Astrocyte (in vitro differentiated cells and primary cell): ENCODE measurements at regions not wholly inside any gene's neighbourhood (a gene's known extent, or its start where the extent isn't known, plus 50 kb on each side); places are given as distances from the start of the nearest gene placed in this dataset.

Experiments
- DNase-seq: peaks from one replicate; pipeline ENCODE4 v3.0.0-alpha.2; 2010; ENCODE audit warnings: low read depth
- FAIRE-seq: peaks from 2 replicates; lab custom pipeline; 2011; peaks lifted over from hg19 to GRCh38; lab: Jason Lieb, UNC
- H2AFZ ChIP-seq: 2 replicates; pipeline ENCODE4 v1.6.0; 2012; ENCODE audit warnings: low read depth, low read length, inconsistent platforms
- H3K27ac ChIP-seq: 2 replicates; pipeline ENCODE4 v1.5.1; 2011; ENCODE audit warnings: low read depth, low read length, inconsistent platforms
- H3K27me3 ChIP-seq: 2 replicates; pipeline ENCODE4 v1.6.0; 2011; ENCODE audit warnings: low read length, inconsistent platforms; ENCODE audit not compliant: insufficient read depth
- H3K36me3 ChIP-seq: 2 replicates; pipeline ENCODE4 v1.5.1; 2011; ENCODE audit warnings: low read length, inconsistent platforms; ENCODE audit not compliant: insufficient read depth
- H3K4me1 ChIP-seq: 2 replicates; pipeline ENCODE4 v1.5.1; 2011; ENCODE audit warnings: low read length, inconsistent platforms; ENCODE audit not compliant: insufficient read depth
- H3K4me2 ChIP-seq: 2 replicates; pipeline ENCODE4 v1.6.0; 2012; ENCODE audit warnings: low read length, inconsistent platforms
- H3K4me3 ChIP-seq: 2 replicates; pipeline ENCODE4 v1.5.1; 2011; ENCODE audit warnings: low read depth, mild to moderate bottlenecking, low read length, inconsistent platforms; ENCODE audit not compliant: insufficient read depth
- H3K79me2 ChIP-seq: 2 replicates; pipeline ENCODE4 v1.6.0; 2012; ENCODE audit warnings: mild to moderate bottlenecking, low read length, inconsistent platforms; ENCODE audit not compliant: insufficient read depth
- H3K9ac ChIP-seq: 2 replicates; pipeline ENCODE4 v1.6.0; 2012; ENCODE audit warnings: mild to moderate bottlenecking, low read length, inconsistent platforms
- H3K9me3 ChIP-seq: 2 replicates; pipeline ENCODE4 v1.5.1; 2012; ENCODE audit warnings: low read depth, mild to moderate bottlenecking, low read length, inconsistent platforms; ENCODE audit not compliant: insufficient read depth
- H4K20me1 ChIP-seq: 2 replicates; pipeline ENCODE4 v1.6.0; 2012; ENCODE audit warnings: low read length, inconsistent platforms; ENCODE audit not compliant: insufficient read depth
- H3K27ac Mint-ChIP-seq: one replicate; pipeline ENCODE4 v1.8.0; 2021; ENCODE audit warnings: mild to moderate bottlenecking, mixed read lengths; ENCODE audit not compliant: unreplicated experiment
- H3K27me3 Mint-ChIP-seq: one replicate; pipeline ENCODE4 v1.8.0; 2021; ENCODE audit warnings: low read depth, mixed read lengths; ENCODE audit not compliant: unreplicated experiment
- H3K36me3 Mint-ChIP-seq: one replicate; pipeline ENCODE4 v1.8.0; 2021; ENCODE audit warnings: low read depth, mixed read lengths; ENCODE audit not compliant: unreplicated experiment
- H3K4me1 Mint-ChIP-seq: one replicate; pipeline ENCODE4 v1.8.0; 2021; ENCODE audit warnings: low read depth, mixed read lengths; ENCODE audit not compliant: unreplicated experiment
- H3K4me3 Mint-ChIP-seq: one replicate; pipeline ENCODE4 v1.8.0; 2021; ENCODE audit warnings: mild to moderate bottlenecking, moderate library complexity, mixed read lengths; ENCODE audit not compliant: unreplicated experiment
- H3K9me3 Mint-ChIP-seq: one replicate; pipeline ENCODE4 v1.8.0; 2021; ENCODE audit warnings: mild to moderate bottlenecking, mixed read lengths; ENCODE audit not compliant: unreplicated experiment
- EZH2 ChIP-seq: IDR thresholded peaks from 2 replicates; pipeline ENCODE4 v1.6.1; 2012; ENCODE audit warnings: mild to moderate bottlenecking, low read length, inconsistent platforms; ENCODE audit not compliant: insufficient read depth
- TF ChIP-seq, protein P1 (sequence below): IDR thresholded peaks from 2 replicates; pipeline ENCODE4 v1.5.1; 2011; ENCODE audit warnings: low read depth, mild to moderate bottlenecking, inconsistent platforms, low read length, moderate library complexity; ENCODE audit not compliant: insufficient read depth

DNA sequence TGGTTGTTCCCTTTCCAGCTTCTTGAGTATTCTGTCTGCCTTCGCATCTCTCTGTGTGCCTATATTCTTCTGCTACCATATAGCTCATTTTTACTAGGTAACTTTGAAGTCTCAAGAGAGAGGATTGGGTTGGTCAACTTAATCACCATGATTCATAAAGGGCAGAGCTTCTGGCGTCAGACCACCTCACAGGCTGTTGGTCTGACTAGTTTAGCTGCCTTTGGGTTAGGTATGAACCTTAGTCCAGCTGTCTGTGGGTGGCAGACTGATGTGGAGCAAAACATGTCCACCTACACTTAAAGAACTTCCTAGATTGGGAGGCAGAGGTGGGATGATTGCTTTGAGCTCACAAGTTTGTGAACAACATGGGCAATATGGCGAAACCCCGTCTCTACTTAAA, 192.2 kb upstream of the SGK1 start:
- TF ChIP-seq EZH2: no peak
- TF ChIP-seq, protein P1, sequence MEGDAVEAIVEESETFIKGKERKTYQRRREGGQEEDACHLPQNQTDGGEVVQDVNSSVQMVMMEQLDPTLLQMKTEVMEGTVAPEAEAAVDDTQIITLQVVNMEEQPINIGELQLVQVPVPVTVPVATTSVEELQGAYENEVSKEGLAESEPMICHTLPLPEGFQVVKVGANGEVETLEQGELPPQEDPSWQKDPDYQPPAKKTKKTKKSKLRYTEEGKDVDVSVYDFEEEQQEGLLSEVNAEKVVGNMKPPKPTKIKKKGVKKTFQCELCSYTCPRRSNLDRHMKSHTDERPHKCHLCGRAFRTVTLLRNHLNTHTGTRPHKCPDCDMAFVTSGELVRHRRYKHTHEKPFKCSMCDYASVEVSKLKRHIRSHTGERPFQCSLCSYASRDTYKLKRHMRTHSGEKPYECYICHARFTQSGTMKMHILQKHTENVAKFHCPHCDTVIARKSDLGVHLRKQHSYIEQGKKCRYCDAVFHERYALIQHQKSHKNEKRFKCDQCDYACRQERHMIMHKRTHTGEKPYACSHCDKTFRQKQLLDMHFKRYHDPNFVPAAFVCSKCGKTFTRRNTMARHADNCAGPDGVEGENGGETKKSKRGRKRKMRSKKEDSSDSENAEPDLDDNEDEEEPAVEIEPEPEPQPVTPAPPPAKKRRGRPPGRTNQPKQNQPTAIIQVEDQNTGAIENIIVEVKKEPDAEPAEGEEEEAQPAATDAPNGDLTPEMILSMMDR: no peak
- Histone ChIP-seq H3K9ac (no peak overlapping the region), H3K4me1 (peaks cover 6% of the 10 kb centered on the region), H4K20me1 (no peaks in the 10 kb centered on the region), H3K4me2 (no peak overlapping the region), H2AFZ (no peak overlapping the region), H3K4me3 (no peak overlapping the region), H3K79me2 (no peaks in the 10 kb centered on the region), H3K9me3 (no peaks in the 10 kb centered on the region), H3K36me3 (no peaks in the 10 kb centered on the region), H3K27me3 (no peaks in the 10 kb centered on the region), H3K27ac (no peak overlapping the region)
- no peaks in the 10 kb centered on the region for H3K36me3 Mint-ChIP-seq
- no peaks in the 10 kb centered on the region for H3K9me3 Mint-ChIP-seq
- DNase-seq (peak; percentile 55), FAIRE-seq (no peak)
- no peaks in the 10 kb centered on the region for H3K27me3 Mint-ChIP-seq
- no peak overlapping the region for H3K27ac Mint-ChIP-seq
- H3K4me1 Mint-ChIP-seq: peaks cover 6% of the 10 kb centered on the region
- no peak overlapping the region for H3K4me3 Mint-ChIP-seq

GRCh38 chr6:134508862-134509498, 191.1 kb upstream of the SGK1 start:
- Mint-ChIP-seq H3K9me3 (no peaks in the 10 kb centered on the region), H3K27ac (no peak overlapping the region), H3K27me3 (no peaks in the 10 kb centered on the region), H3K36me3 (no peaks in the 10 kb centered on the region), H3K4me3 (no peak overlapping the region), H3K4me1 (peaks cover 6% of the 10 kb centered on the region)
- Histone ChIP-seq H3K27me3 (no peaks in the 10 kb centered on the region), H3K4me2 (no peak overlapping the region), H3K9me3 (no peaks in the 10 kb centered on the region), H3K9ac (no peak overlapping the region), H3K4me3 (no peak overlapping the region), H3K36me3 (no peaks in the 10 kb centered on the region), H3K79me2 (no peaks in the 10 kb centered on the region), H4K20me1 (no peaks in the 10 kb centered on the region), H2AFZ (no peak overlapping the region), H3K27ac (no peak overlapping the region), H3K4me1 (peaks cover 6% of the 10 kb centered on the region)
- DNase-seq: no peak
- TF ChIP-seq, protein P1: no peak
- no peak for TF ChIP-seq EZH2
- no peak for FAIRE-seq

DNA sequence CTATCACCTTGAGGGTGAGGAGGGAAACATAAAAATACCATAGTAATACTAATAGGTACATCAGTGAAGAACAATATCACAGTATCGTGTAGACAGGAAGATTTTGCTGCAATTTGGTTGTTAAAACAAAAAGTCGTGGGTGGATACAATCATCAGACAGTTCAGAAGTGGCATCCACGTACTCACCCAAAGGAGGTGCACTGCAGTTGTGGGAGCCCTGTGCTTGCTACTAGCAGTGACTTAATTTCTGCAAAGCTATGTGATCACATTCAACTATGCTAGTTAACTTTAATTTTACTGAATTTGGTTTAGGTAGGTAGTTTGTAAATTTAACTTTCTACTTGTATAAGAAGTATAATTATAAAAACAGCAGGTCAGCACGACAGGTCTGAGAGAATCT, 188.2 kb upstream of the SGK1 start:
- H2AFZ ChIP-seq: no peak overlapping the region
- H3K27ac ChIP-seq: no peak overlapping the region
- Mint-ChIP-seq H3K27ac (no peak overlapping the region), H3K27me3 (no peaks in the 10 kb centered on the region), H3K36me3 (no peaks in the 10 kb centered on the region), H3K9me3 (no peaks in the 10 kb centered on the region), H3K4me1 (no peaks in the 10 kb centered on the region), H3K4me3 (no peak overlapping the region)
- H3K79me2 ChIP-seq: no peaks in the 10 kb centered on the region
- H4K20me1 ChIP-seq: no peaks in the 10 kb centered on the region
- FAIRE-seq (no peak), DNase-seq (no peak)
- TF ChIP-seq, protein P1: no peak
- TF ChIP-seq EZH2: no peak
- H3K9me3 ChIP-seq: no peaks in the 10 kb centered on the region
- H3K4me1 ChIP-seq: peaks cover 5% of the 10 kb centered on the region
- H3K36me3 ChIP-seq: no peaks in the 10 kb centered on the region
- H3K4me2 ChIP-seq: no peak overlapping the region
- H3K4me3 ChIP-seq: no peak overlapping the region
- no peak overlapping the region for H3K9ac ChIP-seq
- H3K27me3 ChIP-seq: no peaks in the 10 kb centered on the region
